Activated CD8-positive, alpha-beta T cell treated with anti-CD3 and anti-CD28 coated beads for 36 hours (primary cell): ENCODE measurements at regions not wholly inside any gene's neighbourhood (a gene's known extent, or its start where the extent isn't known, plus 50 kb on each side); places are given as distances from the start of the nearest gene placed in this dataset.

ENCODE experiments used
- ATAC-seq: fragments of 200-7000 bp; cut with Tn5 transposase; one replicate; pipeline ENCODE4 v1.10.0; 2021; ENCODE audit warnings: mild to moderate bottlenecking, moderate library complexity
- CTCF ChIA-PET: fragments of 350-600 bp; sonication (Branson Sonifier 250); formaldehyde crosslinking; loops from one replicate; lab custom pipeline; 2021; ENCODE audit warnings: antibody characterized with exemption; lab: Charles Lee
- POLR2A ChIA-PET: fragments of 350-600 bp; sonication (Branson Sonifier 250); formaldehyde crosslinking; loops from one replicate; lab custom pipeline; 2021; ENCODE audit warnings: antibody characterized with exemption; lab: Charles Lee
- DNase-seq: peaks from one replicate; pipeline ENCODE4 v3.0.0-alpha.2; 2020
- H3K27ac Mint-ChIP-seq: one replicate; pipeline ENCODE4 v1.8.0; 2021; ENCODE audit warnings: mild to moderate bottlenecking, mixed read lengths
- H3K27me3 Mint-ChIP-seq: one replicate; pipeline ENCODE4 v1.8.0; 2021; ENCODE audit warnings: mixed read lengths
- H3K36me3 Mint-ChIP-seq: one replicate; pipeline ENCODE4 v1.8.0; 2021; ENCODE audit warnings: low read depth, mixed read lengths
- H3K4me1 Mint-ChIP-seq: one replicate; pipeline ENCODE4 v1.8.0; 2021; ENCODE audit warnings: low read depth, mixed read lengths
- H3K4me3 Mint-ChIP-seq: one replicate; pipeline ENCODE4 v1.8.0; 2021; ENCODE audit warnings: mild to moderate bottlenecking, moderate library complexity, mixed read lengths
- H3K9me3 Mint-ChIP-seq: one replicate; pipeline ENCODE4 v1.8.0; 2021; ENCODE audit warnings: mixed read lengths
- CTCF ChIP-seq: fragments of 200-600 bp; IDR thresholded peaks from one replicate; pipeline ENCODE4 v1.8.0; 2022; ENCODE audit warnings: antibody characterized with exemption, mild to moderate bottlenecking
- intact Hi-C: fragments of 100-400 bp; cut with micrococcal nuclease; formaldehyde crosslinking; loops from one replicate; pipeline ENCODE4 v1.10.0; 2022

- H3K9me3 Mint-ChIP-seq: peaks cover 2% of the 10 kb centered on the region
- ATAC-seq (no peak), DNase-seq (no peak)
- H3K27me3 Mint-ChIP-seq: no peaks in the 10 kb centered on the region
- H3K36me3 Mint-ChIP-seq: no peaks in the 10 kb centered on the region
- no peak for TF ChIP-seq CTCF
- H3K27ac Mint-ChIP-seq: no peak overlapping the region
- CTCF ChIA-PET: no interaction called here
- intact Hi-C loops: no loop called here
- POLR2A ChIA-PET: no interaction called here
- H3K4me1 Mint-ChIP-seq: no peaks in the 10 kb centered on the region
- H3K4me3 Mint-ChIP-seq: no peak overlapping the region
Observed at GRCh38 chr2:34731292-34731691, 1132.2 kb upstream of the FAM98A start.

GRCh38 chr2:34729845-34730244, 1130.7 kb upstream of the FAM98A start:
- Mint-ChIP-seq H3K36me3 (no peaks in the 10 kb centered on the region), H3K27ac (no peak overlapping the region), H3K4me3 (no peak overlapping the region), H3K4me1 (no peaks in the 10 kb centered on the region), H3K27me3 (no peaks in the 10 kb centered on the region), H3K9me3 (peaks cover 2% of the 10 kb centered on the region)
- DNase-seq (no peak), ATAC-seq (no peak)
- POLR2A ChIA-PET: no interaction called here
- no peak for TF ChIP-seq CTCF
- intact Hi-C loops: no loop called here
- CTCF ChIA-PET: interaction anchor here (1.0 kb wide), 1 partner anchor 11 kb away, joined by 3 read pairs; no protein-coding TSS in a partner anchor

- intact Hi-C loops: no loop called here
- Mint-ChIP-seq H3K4me3 (no peak overlapping the region), H3K4me1 (no peaks in the 10 kb centered on the region), H3K9me3 (no peaks in the 10 kb centered on the region), H3K27me3 (no peaks in the 10 kb centered on the region), H3K27ac (no peak overlapping the region), H3K36me3 (no peaks in the 10 kb centered on the region)
- ChIA-PET CTCF (no interaction called here), POLR2A (no interaction called here)
- DNase-seq: no peak
- TF ChIP-seq CTCF: no peak
- no peak for ATAC-seq
Observed at GRCh38 chr2:34724107-34724506, 1125.0 kb upstream of the FAM98A start.

GRCh38 chr2:34723683-34724082, 1124.6 kb upstream of the FAM98A start:
- Mint-ChIP-seq H3K4me3 (no peak overlapping the region), H3K9me3 (peaks cover 2% of the 10 kb centered on the region), H3K4me1 (no peaks in the 10 kb centered on the region), H3K27me3 (no peaks in the 10 kb centered on the region), H3K27ac (no peak overlapping the region), H3K36me3 (no peaks in the 10 kb centered on the region)
- ChIA-PET CTCF (no interaction called here), POLR2A (no interaction called here)
- DNase-seq: no peak
- no peak for ATAC-seq
- intact Hi-C loops: no loop called here
- TF ChIP-seq CTCF: no peak

- ATAC-seq: no peak
- Mint-ChIP-seq H3K4me1 (no peaks in the 10 kb centered on the region), H3K9me3 (peaks cover 15% of the 10 kb centered on the region), H3K27ac (no peak overlapping the region), H3K36me3 (no peaks in the 10 kb centered on the region), H3K27me3 (no peaks in the 10 kb centered on the region), H3K4me3 (no peak overlapping the region)
- intact Hi-C loops: no loop called here
- DNase-seq: no peak
- ChIA-PET CTCF (no interaction called here), POLR2A (no interaction called here)
- no peak for TF ChIP-seq CTCF
Observed at GRCh38 chr2:34719206-34719605, 1120.1 kb upstream of the FAM98A start.
